Left ventricle myocardium superior (tissue), 1 donor: ENCODE measurements at regions not wholly inside any gene's neighbourhood (a gene's known extent, or its start where the extent isn't known, plus 50 kb on each side); places are given as distances from the start of the nearest gene placed in this dataset.
A peak's percentile ranks its signal among the peaks of the same experiment; 100 is the strongest.

Experiments
- ATAC-seq: fragments of 200-7000 bp; cut with Tn5 transposase; one replicate; pipeline ENCODE4 v1.9.1; 2020; ENCODE audit warnings: mild to moderate bottlenecking, moderate library complexity
- DNase-seq: peaks from one replicate; pipeline ENCODE4 v3.0.0-alpha.2; 2020
- intact Hi-C: fragments of 100-400 bp; cut with micrococcal nuclease; formaldehyde crosslinking; loops from one replicate; pipeline ENCODE4 v1.11.0; 2022
- donor health status: DM: no; HTN: yes; CAD: no; lungs with severe emphysema.

DNA sequence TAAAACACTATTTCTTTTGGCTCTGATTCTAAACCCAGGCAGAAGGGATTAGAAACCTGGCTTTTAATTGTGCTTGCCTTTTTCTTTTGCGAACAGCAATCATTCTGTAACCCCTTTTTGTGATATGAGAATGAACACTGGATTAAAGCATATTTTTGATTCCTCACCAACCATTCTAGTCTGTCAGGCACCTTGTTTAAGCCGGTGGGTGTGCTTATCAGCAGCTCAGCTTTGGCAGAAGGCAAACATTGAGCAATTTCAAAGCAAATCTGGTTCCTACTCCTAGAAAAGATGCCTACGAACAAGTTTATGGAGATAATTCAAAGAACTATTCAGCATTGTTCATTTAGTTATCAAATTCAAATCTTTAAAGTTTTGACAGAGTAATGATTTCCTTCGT lies 265.1 kb upstream of the FAM241A start:
- ATAC-seq, result no peak
- DNase-seq, result no peak
- intact Hi-C loops, result no loop called here

DNA sequence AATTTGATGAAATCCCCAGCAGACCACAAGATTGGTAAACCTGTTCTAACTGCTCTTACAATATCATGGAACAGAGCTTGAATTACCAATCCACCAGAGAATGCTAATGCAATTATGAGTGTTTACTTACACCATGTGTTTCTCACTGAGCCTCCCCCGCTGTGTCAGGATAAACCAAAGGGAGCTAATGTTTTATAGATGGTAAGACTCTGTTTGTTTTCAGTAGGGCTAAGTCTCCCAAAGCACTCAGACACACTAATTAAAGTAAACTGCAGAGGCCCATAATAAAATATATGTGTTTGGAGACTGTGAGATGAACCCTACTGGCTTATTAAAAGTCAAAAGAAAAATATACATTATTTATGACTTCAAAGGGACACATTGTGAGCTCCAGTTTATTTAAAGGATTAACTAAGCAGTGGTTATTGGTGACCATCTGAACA lies 261.7 kb upstream of the FAM241A start:
- DNase-seq (no peak), ATAC-seq (no peak)
- intact Hi-C loops, result no loop called here

GRCh38 chr4:111890412-111890811 lies 254.8 kb upstream of the FAM241A start:
- no peak for DNase-seq
- no peak for ATAC-seq
- intact Hi-C loops, result no loop called here

DNA sequence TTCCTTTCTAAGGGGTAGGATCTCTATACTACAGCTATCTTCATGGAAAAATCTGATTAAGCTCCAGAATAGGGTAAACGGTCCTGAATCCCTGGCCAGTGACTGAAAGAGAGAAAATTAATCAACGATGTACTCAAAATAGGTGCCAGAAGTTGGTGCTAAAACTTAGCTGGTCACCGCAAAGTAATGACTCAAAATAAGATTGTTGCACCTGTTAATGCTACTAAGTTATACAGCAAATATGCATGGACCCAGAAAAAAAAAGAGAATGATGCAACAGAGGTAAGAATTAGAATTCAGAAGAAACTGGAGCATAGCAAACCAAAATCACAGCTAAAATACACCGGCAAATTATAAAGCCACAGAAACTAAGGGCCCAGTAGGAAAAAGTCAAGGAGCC lies 239.7 kb upstream of the FAM241A start:
- intact Hi-C loops, result no loop called here
- DNase-seq (no peak), ATAC-seq (no peak)

DNA sequence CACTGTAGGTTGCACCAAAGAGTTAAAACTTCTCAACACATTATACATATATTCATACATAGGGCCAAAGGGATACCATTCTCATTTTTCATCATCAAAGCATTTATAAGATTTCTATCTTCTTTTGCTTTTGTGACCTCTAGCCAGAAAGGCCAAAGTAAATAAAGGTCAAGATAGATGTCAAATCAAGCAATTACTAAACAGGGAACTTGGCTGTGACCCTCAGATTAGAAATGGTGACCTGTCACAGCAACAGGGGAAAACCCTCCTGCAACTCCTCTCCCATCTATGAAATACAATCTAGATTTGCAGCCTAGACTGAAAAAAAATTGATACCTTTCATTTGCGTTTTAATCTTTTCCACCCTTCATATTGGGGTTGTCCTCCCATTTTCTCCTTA lies 225.6 kb upstream of the FAM241A start:
- ATAC-seq (no peak), DNase-seq (no peak)
- intact Hi-C loops, result no loop called here

GRCh38 chr4:111921714-111922113 lies 223.5 kb upstream of the FAM241A start:
- DNase-seq, result no peak
- no peak for ATAC-seq
- intact Hi-C loops, result no loop called here

DNA sequence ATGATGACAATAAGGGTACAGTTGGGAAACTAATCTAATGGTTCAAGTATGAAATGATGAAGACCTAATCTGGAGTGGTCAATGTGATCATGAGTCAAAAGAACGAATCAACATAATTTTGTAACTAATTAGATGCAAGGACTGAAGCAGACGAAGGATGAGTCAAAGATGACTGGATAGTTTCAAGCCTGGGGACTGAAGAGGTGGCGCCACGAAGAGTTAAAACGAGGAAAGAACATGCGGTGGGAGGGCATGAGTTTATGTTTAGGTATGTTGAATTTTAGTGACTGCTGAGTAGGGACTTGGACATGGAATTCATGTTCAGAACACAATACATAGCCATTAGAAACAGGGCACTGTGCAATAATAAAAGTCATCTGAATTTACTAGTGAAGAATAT lies 221.5 kb upstream of the FAM241A start:
- DNase-seq (no peak), ATAC-seq (no peak)
- intact Hi-C loops, result no loop called here

GRCh38 chr4:111924696-111925095 lies 220.6 kb upstream of the FAM241A start:
- no peak for DNase-seq
- intact Hi-C loops, result no loop called here
- no peak for ATAC-seq

GRCh38 chr4:111930659-111931058 lies 214.6 kb upstream of the FAM241A start:
- intact Hi-C loops, result no loop called here
- ATAC-seq (no peak), DNase-seq (no peak)

- intact Hi-C loops, result no loop called here
- no peak for ATAC-seq
These were observed 211.6 kb upstream of the FAM241A start for GRCh38 chr4:111933703-111934102.

DNA sequence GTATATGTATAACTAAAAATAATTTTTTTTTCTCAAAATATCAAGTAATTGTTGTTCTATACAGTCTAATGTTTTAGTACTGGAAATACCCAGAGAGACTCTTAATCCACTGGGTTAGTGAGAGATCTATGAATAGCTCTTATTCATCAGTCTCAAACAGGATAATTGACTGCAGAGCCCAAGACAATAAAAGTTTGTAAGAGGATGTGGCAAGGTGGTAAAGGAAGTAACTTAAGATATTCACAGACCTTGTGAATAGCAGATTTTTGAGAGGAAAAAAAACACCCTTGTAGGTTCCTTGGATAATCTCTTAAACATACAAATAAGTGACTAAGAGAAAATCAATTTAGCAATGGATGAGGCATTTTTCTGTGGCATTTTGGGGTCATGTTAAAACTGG lies 210.9 kb upstream of the FAM241A start:
- intact Hi-C loops, result no loop called here
- no peak for DNase-seq
- ATAC-seq, result no peak

More at GRCh38 chr4:111933703-111934102, 211.6 kb upstream of the FAM241A start:
- DNase-seq, result no peak

DNA sequence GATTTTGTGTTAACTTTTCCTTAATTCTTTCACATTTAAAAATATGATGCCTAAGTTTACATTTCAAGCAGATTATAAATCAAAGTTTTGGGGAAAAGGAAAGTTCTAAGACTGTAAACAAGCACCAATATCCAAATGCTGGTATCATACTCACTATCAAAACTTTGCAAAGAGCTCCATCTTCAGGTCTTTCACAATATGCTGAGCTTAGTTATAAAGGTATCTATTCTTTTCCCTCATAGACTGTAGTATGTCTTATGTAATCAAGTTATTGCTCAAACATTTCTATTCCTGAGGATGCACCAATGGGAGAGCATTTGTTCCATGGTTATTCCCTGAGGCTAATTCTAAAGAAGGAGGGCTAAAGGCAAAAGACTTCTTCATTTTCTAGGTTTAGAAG lies 207.9 kb upstream of the FAM241A start:
- DNase-seq, result no peak
- intact Hi-C loops, result no loop called here
- no peak for ATAC-seq

GRCh38 chr4:111941957-111942356 lies 203.3 kb upstream of the FAM241A start:
- intact Hi-C loops, result no loop called here
- no peak for DNase-seq
- no peak for ATAC-seq

DNA sequence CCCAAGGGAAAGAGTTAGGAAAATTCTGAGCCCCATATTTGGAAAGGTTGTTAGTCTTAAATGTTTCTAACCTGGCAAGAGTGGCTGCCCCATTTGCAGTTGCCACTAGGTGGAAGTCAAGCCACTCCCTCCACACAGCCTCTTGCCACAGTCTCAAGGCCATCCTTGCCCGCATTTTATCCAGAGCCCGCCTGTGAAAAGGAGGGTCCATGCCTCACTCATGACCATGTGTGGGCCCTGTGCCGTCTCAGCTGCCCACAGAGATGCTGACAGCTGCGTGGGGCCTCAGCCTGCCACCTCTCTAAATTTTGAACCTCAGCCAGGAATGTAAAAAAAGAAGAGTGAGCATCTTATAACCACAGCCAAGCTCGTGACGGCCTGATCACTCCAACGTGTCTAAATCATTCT lies 201.5 kb upstream of the FAM241A start:
- ATAC-seq, result no peak
- intact Hi-C loops, result no loop called here
- peak; percentile 21 for DNase-seq

GRCh38 chr4:111945014-111945413 lies 200.2 kb upstream of the FAM241A start:
- ATAC-seq, result no peak
- intact Hi-C loops, result no loop called here
- DNase-seq, result no peak

- ATAC-seq, result no peak
- no peak for DNase-seq
- intact Hi-C loops, result no loop called here
These were observed 198.5 kb upstream of the FAM241A start for GRCh38 chr4:111946800-111947199.

DNA sequence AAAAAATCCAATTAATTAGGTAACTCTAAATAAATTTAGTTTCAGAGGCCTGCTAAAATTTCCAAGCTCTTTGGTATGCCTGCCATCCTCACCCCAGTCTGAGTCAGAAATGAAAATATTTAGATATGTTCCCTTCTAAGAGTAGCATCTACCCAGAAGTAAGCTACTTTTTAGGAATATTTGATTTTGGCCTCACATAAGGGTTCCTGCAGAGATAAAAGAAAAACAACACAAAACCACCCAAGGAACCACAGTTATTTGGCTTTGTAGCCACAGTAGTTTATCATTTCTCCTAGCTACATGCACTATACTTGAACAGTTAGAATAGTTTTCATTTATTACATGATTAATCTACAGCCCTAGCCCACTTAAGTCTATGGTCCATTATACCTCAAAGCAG lies 192.6 kb upstream of the FAM241A start:
- DNase-seq, result no peak
- no peak for ATAC-seq
- intact Hi-C loops, result no loop called here

GRCh38 chr4:111954550-111954949 lies 190.7 kb upstream of the FAM241A start:
- ATAC-seq (no peak), DNase-seq (no peak)
- intact Hi-C loops, result no loop called here

GRCh38 chr4:111955001-111955400 lies 190.3 kb upstream of the FAM241A start:
- ATAC-seq (no peak), DNase-seq (no peak)
- intact Hi-C loops, result no loop called here

GRCh38 chr4:111957116-111957515 lies 188.1 kb upstream of the FAM241A start:
- intact Hi-C loops, result no loop called here
- DNase-seq, result no peak
- no peak for ATAC-seq

- DNase-seq (no peak), ATAC-seq (no peak)
- intact Hi-C loops, result no loop called here
These were observed 187.3 kb upstream of the FAM241A start for GRCh38 chr4:111957997-111958396.

GRCh38 chr4:111959222-111959621 lies 186.0 kb upstream of the FAM241A start:
- no peak for ATAC-seq
- no peak for DNase-seq
- intact Hi-C loops, result no loop called here
